H1 (cell line): ENCODE measurements at regions not wholly inside any gene's neighbourhood (a gene's known extent, or its start where the extent isn't known, plus 50 kb on each side); places are given as distances from the start of the nearest gene placed in this dataset.

Experiments
- SP2 ChIP-seq: IDR thresholded peaks from 2 replicates; pipeline ENCODE4 v1.6.1; 2012; ENCODE audit warnings: mild to moderate bottlenecking, low read length, inconsistent platforms
- TAF7 ChIP-seq: optimal IDR thresholded peaks from 2 replicates; pipeline ENCODE3; 2011; ENCODE audit warnings: low read depth, mild to moderate bottlenecking, inconsistent platforms, low read length, moderate library complexity, borderline replicate concordance
- TF ChIP-seq, protein P1 (sequence below): IDR thresholded peaks from 2 replicates; pipeline ENCODE4 v1.6.1; 2012; ENCODE audit warnings: inconsistent platforms
- TF ChIP-seq, protein P2 (sequence below): IDR thresholded peaks from 2 replicates; pipeline ENCODE4 v1.6.1; 2011; ENCODE audit warnings: low read depth, mild to moderate bottlenecking, low read length; ENCODE audit not compliant: insufficient read depth

- TF ChIP-seq, protein P1, sequence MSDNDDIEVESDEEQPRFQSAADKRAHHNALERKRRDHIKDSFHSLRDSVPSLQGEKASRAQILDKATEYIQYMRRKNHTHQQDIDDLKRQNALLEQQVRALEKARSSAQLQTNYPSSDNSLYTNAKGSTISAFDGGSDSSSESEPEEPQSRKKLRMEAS: no peak
- no peak for TF ChIP-seq SP2
- TF ChIP-seq, protein P2, sequence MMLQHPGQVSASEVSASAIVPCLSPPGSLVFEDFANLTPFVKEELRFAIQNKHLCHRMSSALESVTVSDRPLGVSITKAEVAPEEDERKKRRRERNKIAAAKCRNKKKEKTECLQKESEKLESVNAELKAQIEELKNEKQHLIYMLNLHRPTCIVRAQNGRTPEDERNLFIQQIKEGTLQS: no peak
- no peak for TF ChIP-seq TAF7
Observed at GRCh38 chr6:113802779-113803178, 54.4 kb upstream of the MARCKS start (continued).
